Osteoblast (primary cell): ENCODE measurements at regions not wholly inside any gene's neighbourhood (a gene's known extent, or its start where the extent isn't known, plus 50 kb on each side); places are given as distances from the start of the nearest gene placed in this dataset.

Source experiments
- DNase-seq: peaks from one replicate; pipeline ENCODE4 v3.0.0; 2011; ENCODE audit warnings: low spot score, mixed read lengths; ENCODE audit not compliant: insufficient read length; ENCODE audit errors: missing footprints
- H2AFZ ChIP-seq: 2 replicates; pipeline ENCODE4 v1.6.0; 2011; ENCODE audit warnings: mild to moderate bottlenecking, low read length
- H3K27ac ChIP-seq: 2 replicates; pipeline ENCODE4 v1.5.1; 2011; ENCODE audit warnings: mild to moderate bottlenecking, low read depth, low read length, moderate library complexity
- H3K27me3 ChIP-seq: 2 replicates; pipeline ENCODE4 v1.6.0; 2012; ENCODE audit warnings: mild to moderate bottlenecking, control low read depth, inconsistent platforms, low read length, moderate library complexity; ENCODE audit not compliant: insufficient read depth
- H3K36me3 ChIP-seq: 2 replicates; pipeline ENCODE4 v1.5.1; 2011; ENCODE audit warnings: mild to moderate bottlenecking, low read length, control low read depth, moderate library complexity; ENCODE audit not compliant: insufficient read depth
- H3K4me1 ChIP-seq: 2 replicates; pipeline ENCODE4 v1.5.1; 2011; ENCODE audit warnings: mild to moderate bottlenecking, low read length, control low read depth, moderate library complexity; ENCODE audit not compliant: insufficient read depth
- H3K4me2 ChIP-seq: 2 replicates; pipeline ENCODE4 v1.6.0; 2011; ENCODE audit warnings: mild to moderate bottlenecking, low read length; ENCODE audit not compliant: insufficient read depth
- H3K4me3 ChIP-seq: fragments of 200-600 bp; sonication (generic); 3 replicates; pipeline ENCODE4 v1.5.1; 2012; ENCODE audit warnings: mild to moderate bottlenecking, low read length, inconsistent platforms; ENCODE audit not compliant: insufficient read depth
- H3K79me2 ChIP-seq: 2 replicates; pipeline ENCODE4 v1.6.0; 2012; ENCODE audit warnings: mild to moderate bottlenecking, low read length, control low read depth, inconsistent platforms; ENCODE audit not compliant: insufficient read depth
- H3K9me3 ChIP-seq: 2 replicates; pipeline ENCODE4 v1.5.1; 2011; ENCODE audit warnings: low read depth, low read length, control low read depth
- H4K20me1 ChIP-seq: 2 replicates; pipeline ENCODE4 v1.6.0; 2012; ENCODE audit warnings: mild to moderate bottlenecking, low read length, control low read depth; ENCODE audit not compliant: insufficient read depth
- TF ChIP-seq, protein P1 (sequence below): IDR thresholded peaks from 2 replicates; pipeline ENCODE4 v1.5.1; 2011; ENCODE audit warnings: mild to moderate bottlenecking, low read depth, low read length, moderate library complexity; ENCODE audit errors: extremely low read depth

DNA sequence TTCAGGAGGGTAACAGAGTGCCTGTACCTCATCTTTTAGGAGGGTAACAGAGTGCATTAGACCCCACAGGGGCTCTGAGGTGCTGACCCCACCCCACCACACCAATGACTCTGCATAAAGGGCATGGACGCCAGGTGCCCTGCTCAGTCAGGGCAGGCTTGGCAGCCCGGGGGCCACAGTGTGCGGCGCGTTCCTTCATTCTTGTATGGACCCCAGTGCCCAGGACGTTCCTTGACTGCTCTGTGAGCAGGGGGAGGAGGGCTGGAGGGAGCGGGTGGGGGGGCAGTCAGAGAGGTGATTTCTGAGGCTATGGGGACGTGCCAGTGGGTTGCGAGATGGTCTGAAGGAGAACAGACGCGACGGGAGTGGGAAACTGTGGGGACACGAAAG is 168.7 kb upstream of the NCK2 start:
- peak overlapping the region; percentile 64 for H2AFZ ChIP-seq
- H3K27me3 ChIP-seq: peaks cover 4% of the 10 kb centered on the region
- DNase-seq: no peak
- H3K4me3 ChIP-seq: no peak overlapping the region
- H3K36me3 ChIP-seq: no peaks in the 10 kb centered on the region
- peaks cover 8% of the 10 kb centered on the region for H3K4me1 ChIP-seq
- TF ChIP-seq, protein P1, sequence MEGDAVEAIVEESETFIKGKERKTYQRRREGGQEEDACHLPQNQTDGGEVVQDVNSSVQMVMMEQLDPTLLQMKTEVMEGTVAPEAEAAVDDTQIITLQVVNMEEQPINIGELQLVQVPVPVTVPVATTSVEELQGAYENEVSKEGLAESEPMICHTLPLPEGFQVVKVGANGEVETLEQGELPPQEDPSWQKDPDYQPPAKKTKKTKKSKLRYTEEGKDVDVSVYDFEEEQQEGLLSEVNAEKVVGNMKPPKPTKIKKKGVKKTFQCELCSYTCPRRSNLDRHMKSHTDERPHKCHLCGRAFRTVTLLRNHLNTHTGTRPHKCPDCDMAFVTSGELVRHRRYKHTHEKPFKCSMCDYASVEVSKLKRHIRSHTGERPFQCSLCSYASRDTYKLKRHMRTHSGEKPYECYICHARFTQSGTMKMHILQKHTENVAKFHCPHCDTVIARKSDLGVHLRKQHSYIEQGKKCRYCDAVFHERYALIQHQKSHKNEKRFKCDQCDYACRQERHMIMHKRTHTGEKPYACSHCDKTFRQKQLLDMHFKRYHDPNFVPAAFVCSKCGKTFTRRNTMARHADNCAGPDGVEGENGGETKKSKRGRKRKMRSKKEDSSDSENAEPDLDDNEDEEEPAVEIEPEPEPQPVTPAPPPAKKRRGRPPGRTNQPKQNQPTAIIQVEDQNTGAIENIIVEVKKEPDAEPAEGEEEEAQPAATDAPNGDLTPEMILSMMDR: no peak
- peak overlapping the region; percentile 49 for H3K4me2 ChIP-seq
- no peaks in the 10 kb centered on the region for H4K20me1 ChIP-seq
- H3K79me2 ChIP-seq: no peaks in the 10 kb centered on the region
- no peaks in the 10 kb centered on the region for H3K9me3 ChIP-seq
- H3K27ac ChIP-seq: no peak overlapping the region

DNA sequence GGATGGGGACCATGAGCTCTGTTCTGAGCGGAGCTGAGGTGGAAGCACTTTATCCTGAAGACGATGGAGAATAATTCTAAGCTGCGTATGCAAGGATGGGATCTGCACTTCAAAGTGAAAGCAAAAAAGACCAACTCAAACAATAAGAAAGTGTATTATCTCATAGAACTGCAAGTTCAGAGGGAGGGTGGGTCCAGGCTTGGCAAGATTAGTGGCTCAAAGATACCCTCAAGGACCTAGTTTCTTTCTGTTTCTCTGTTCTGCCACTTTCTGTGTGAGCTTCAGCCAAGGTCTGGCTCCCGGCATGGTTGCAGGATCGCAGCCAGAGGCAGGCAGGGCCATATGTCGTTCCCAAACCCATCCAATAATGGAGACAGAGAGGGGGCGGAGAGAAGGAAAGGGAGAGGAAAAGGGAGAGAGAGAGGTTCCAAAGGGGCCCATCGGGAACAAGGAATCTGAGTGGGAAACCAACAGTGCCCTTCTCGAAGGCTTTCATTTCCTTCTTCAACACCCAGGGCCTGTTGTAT is 169.2 kb upstream of the NCK2 start:
- TF ChIP-seq, protein P1: no peak
- Histone ChIP-seq H3K27ac (no peak overlapping the region), H3K4me2 (peak overlapping the region; percentile 49), H4K20me1 (no peaks in the 10 kb centered on the region), H2AFZ (peak overlapping the region; percentile 64), H3K27me3 (no peaks in the 10 kb centered on the region), H3K4me3 (no peak overlapping the region), H3K9me3 (no peaks in the 10 kb centered on the region), H3K79me2 (no peaks in the 10 kb centered on the region), H3K4me1 (peaks cover 8% of the 10 kb centered on the region), H3K36me3 (no peaks in the 10 kb centered on the region)
- DNase-seq: no peak

DNA sequence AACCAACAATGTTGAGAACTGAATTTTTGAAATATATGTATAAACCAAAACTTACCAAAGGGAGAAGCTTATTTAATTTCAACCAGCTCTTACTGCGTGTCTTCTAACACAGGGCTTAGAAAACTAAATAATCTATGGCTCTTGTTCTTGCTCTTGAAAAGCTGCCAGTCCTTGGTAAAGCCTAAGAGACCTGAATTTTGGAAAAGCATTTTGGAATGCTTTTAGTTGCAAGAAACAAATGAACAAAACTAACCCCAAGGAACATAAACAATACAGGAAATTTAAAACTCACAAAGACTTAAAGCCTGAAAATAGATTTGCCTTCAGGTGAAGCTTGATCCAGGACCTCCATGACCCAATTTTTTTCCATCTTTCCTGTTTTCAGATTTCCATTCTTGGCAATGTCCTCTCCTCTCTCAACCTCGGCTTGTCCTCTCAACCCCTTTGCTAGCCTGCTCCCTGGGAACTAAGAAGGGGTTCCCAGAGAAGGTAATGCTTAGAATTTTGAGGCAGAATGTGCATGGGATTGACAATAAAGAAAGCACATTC is 169.8 kb upstream of the NCK2 start:
- no peak for DNase-seq
- Histone ChIP-seq H3K27me3 (peaks cover 2% of the 10 kb centered on the region), H3K4me3 (no peak overlapping the region), H3K9me3 (no peaks in the 10 kb centered on the region), H4K20me1 (no peaks in the 10 kb centered on the region), H3K36me3 (no peaks in the 10 kb centered on the region), H3K4me2 (no peak overlapping the region), H3K4me1 (peaks cover 8% of the 10 kb centered on the region), H3K27ac (no peak overlapping the region), H3K79me2 (no peaks in the 10 kb centered on the region), H2AFZ (no peak overlapping the region)
- TF ChIP-seq, protein P1: no peak

DNA sequence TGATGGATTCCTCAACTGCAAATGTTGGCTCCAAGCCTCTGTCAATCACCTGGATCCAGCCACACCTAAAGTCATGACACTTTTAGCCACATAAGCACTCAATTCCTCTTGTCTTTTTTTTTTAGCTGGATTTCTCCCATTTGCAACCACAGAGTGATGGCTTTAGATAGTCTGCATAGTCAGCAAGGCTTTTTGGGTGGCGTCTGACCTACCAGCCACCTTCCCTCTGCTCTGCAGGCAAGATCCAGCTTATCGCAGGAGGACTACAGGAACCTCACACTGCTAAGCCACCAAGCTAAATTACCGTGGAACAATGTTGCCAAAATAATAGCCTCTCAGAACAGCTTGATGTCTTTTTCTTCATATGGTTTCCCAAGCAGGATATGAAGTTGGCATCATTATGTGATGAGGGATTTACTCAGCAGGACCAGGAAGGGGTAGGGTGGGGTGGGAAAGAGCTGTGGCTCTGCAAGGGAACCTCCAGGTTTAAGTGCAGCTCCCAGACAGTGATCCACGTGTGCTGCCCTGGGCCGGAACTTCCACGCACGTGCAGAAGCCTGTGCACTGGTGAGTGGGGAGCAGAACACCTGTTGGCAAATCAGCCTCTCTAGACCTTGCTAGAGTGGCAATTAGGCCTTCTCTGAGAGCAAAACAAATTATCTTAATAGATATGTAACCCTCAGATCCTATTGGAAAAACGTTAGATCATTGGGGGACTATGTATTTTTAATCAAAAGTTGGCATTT is 170.6 kb upstream of the NCK2 start:
- peaks cover 8% of the 10 kb centered on the region for H3K4me1 ChIP-seq
- H3K79me2 ChIP-seq: no peaks in the 10 kb centered on the region
- H3K9me3 ChIP-seq: no peaks in the 10 kb centered on the region
- no peak overlapping the region for H3K4me3 ChIP-seq
- H3K27me3 ChIP-seq: peaks cover 5% of the 10 kb centered on the region
- H2AFZ ChIP-seq: no peak overlapping the region
- no peak for DNase-seq
- H3K27ac ChIP-seq: no peak overlapping the region
- TF ChIP-seq, protein P1: no peak
- H4K20me1 ChIP-seq: no peaks in the 10 kb centered on the region
- H3K36me3 ChIP-seq: no peaks in the 10 kb centered on the region
- peak overlapping the region; percentile 62 for H3K4me2 ChIP-seq
